Tibial artery (tissue), 4 donors: ENCODE measurements at regions not wholly inside any gene's neighbourhood (a gene's known extent, or its start where the extent isn't known, plus 50 kb on each side); places are given as distances from the start of the nearest gene placed in this dataset.

Experiments
- DNase-seq, 2 donors: peaks; one replicate each; pipeline ENCODE4 v3.0.0-alpha.2; 2019
- H3K27ac ChIP-seq, 2 donors: fragments of 200-600 bp; sonication (generic) in 1 of 2; 1 replicate in 1 of 2; 2 replicates in 1 of 2; pipeline ENCODE4 v1.5.1; 2018 to 2019; ENCODE audit warnings: mild to moderate bottlenecking in 1 of 2
- H3K27me3 ChIP-seq, 2 donors: fragments of 200-600 bp; sonication (generic) in 1 of 2; one replicate each; pipeline versions ENCODE4 v1.5.1 to v1.6.0; 2016 to 2019
- H3K36me3 ChIP-seq, 3 donors: fragments of 200-600 bp; sonication (generic) in 2 of 3; one replicate each; pipeline ENCODE4 v1.5.1; 2016 to 2019; ENCODE audit warnings: mild to moderate bottlenecking in 2 of 3
- H3K4me1 ChIP-seq, 4 donors: fragments of 200-600 bp; sonication (generic) in 2 of 4; 1 replicate in 3 of 4; 2 replicates in 1 of 4; pipeline ENCODE4 v1.5.1; 2016 to 2019
- H3K4me3 ChIP-seq, 2 donors: fragments of 200-600 bp; sonication (generic) in 1 of 2; 1 replicate in 1 of 2; 2 replicates in 1 of 2; pipeline ENCODE4 v1.5.1; 2018 to 2019; ENCODE audit warnings: mild to moderate bottlenecking in 2 of 2
- H3K9me3 ChIP-seq, 3 donors: fragments of 200-600 bp; sonication (generic) in 1 of 3; one replicate each; pipeline ENCODE4 v1.5.1; 2016 to 2019
- CTCF ChIP-seq, 2 experiments: fragments of 200-600 bp in 1 of 2; fragments of 450-650 bp in 1 of 2; IDR thresholded peaks; one replicate each; pipeline ENCODE4 v1.5.1; 2017 to 2019; ENCODE audit warnings: antibody characterized with exemption in 2 of 2, mild to moderate bottlenecking in 1 of 2, moderate library complexity in 1 of 2
- intact Hi-C: fragments of 100-400 bp; cut with DNase I; formaldehyde crosslinking; loops from one replicate; pipeline ENCODE4 v1.15.0; 2023; ENCODE audit warnings: low total_unique reads

DNA sequence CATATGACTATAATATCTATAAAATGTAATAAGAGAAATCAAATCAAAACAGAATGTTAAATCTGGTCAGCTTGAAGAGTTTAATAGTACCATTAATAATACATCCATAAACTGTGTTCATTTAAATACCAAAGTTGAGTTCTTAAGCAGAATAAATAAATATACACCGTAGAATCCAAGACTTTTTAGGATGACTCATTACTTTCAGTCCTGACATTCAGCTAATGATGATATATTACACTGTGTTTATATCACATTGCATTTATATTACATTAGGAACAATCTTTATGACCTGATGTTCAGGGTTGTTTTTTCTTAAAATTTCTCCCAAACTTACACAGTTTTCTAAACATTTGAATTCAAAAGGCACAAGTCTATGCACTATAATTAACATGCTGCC is 331.3 kb downstream of the SS18 start:
- intact Hi-C loops: no loop called here
- H3K36me3 ChIP-seq: no peaks in the 10 kb centered on the region
- DNase-seq: no peak

GRCh38 chr18:25743646-25744151 is 346.7 kb downstream of the SS18 start:
- no peak for TF ChIP-seq CTCF (IDR thresholded peaks at IDR 0.05)
- no peaks in the 10 kb centered on the region for H3K27me3 ChIP-seq
- peaks cover 0 to 7% (median 0%) of the 10 kb centered on the region in 3 donors for H3K9me3 ChIP-seq
- no peak overlapping the region for H3K27ac ChIP-seq
- H3K4me1 ChIP-seq: no peaks in the 10 kb centered on the region
- no peaks in the 10 kb centered on the region for H3K36me3 ChIP-seq
- H3K4me3 ChIP-seq: no peak overlapping the region
- intact Hi-C loops: no loop called here
- no peak for DNase-seq

More for the DNA sequence above, 331.3 kb downstream of the SS18 start:
- TF ChIP-seq CTCF (IDR thresholded peaks at IDR 0.05): no peak
- no peak overlapping the region for H3K27ac ChIP-seq
- H3K4me3 ChIP-seq: no peak overlapping the region
- H3K4me1 ChIP-seq: no peaks in the 10 kb centered on the region
- no peaks in the 10 kb centered on the region for H3K27me3 ChIP-seq
- H3K9me3 ChIP-seq: no peaks in the 10 kb centered on the region

- Histone ChIP-seq H3K9me3 (no peaks in the 10 kb centered on the region), H3K4me3 (no peak overlapping the region), H3K36me3 (no peaks in the 10 kb centered on the region), H3K27me3 (no peaks in the 10 kb centered on the region), H3K27ac (no peak overlapping the region), H3K4me1 (no peaks in the 10 kb centered on the region)
- no peak for DNase-seq
- intact Hi-C loops: no loop called here
- TF ChIP-seq CTCF (IDR thresholded peaks at IDR 0.05): no peak
Observed at GRCh38 chr18:25739376-25739775, 351.0 kb downstream of the SS18 start.

DNA sequence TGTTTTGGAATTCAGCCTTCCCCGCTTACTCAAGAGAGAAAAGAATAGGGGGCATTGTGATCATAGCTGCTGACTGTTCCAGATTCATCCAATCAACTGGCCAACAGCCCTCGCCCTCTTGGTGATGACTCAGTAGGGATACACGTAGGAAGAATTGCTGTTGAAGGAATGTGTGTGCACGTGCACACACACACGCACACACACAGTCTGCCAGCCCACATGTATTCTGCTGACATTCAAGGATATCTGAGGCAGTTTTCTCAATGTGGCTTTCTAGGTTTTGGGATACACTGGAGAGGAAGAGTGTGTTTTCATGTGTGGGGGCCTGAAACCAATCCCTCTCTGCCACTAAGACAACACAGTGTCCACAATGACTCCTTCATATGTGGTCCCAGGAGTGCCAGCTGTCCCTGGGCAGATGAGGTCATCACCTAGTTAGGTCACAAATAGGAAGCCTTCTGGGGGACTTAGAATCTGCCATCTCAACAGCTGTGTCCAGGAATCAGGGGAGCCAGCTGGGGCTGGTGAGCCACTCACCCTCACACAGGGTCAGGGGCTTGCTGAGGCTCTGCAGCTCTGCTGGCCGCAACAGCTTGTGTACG is 352.6 kb downstream of the SS18 start:
- intact Hi-C loops: no loop called here
- Histone ChIP-seq H3K9me3 (no peaks in the 10 kb centered on the region), H3K27me3 (no peaks in the 10 kb centered on the region), H3K4me1 (no peaks in the 10 kb centered on the region), H3K36me3 (no peaks in the 10 kb centered on the region), H3K27ac (no peak overlapping the region), H3K4me3 (no peak overlapping the region)
- DNase-seq: no peak
- no peak for TF ChIP-seq CTCF (IDR thresholded peaks at IDR 0.05)

DNA sequence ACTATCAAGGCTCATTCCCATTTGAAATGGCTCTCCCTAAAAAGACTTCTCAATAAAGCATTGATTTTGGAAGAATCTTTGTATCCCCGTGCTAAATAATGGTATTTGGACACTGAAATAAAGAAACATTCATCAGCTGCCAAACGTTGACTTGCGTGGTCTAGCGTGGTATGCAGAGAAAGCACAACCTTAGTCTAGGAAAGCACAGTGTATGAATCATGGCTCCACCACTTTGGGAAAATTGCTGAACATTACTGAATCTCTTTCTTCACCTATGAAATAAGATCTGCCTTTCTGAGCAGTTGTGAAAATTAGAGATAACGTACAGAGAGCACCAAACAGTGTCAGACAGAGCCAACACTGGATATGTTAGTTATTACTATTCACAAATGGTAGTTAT is 353.9 kb downstream of the SS18 start:
- intact Hi-C loops: no loop called here
- H3K4me3 ChIP-seq: no peak overlapping the region
- no peaks in the 10 kb centered on the region for H3K36me3 ChIP-seq
- H3K9me3 ChIP-seq: no peaks in the 10 kb centered on the region
- no peaks in the 10 kb centered on the region for H3K27me3 ChIP-seq
- no peaks in the 10 kb centered on the region for H3K4me1 ChIP-seq
- no peak overlapping the region for H3K27ac ChIP-seq
- DNase-seq: no peak
- TF ChIP-seq CTCF (IDR thresholded peaks at IDR 0.05): no peak

DNA sequence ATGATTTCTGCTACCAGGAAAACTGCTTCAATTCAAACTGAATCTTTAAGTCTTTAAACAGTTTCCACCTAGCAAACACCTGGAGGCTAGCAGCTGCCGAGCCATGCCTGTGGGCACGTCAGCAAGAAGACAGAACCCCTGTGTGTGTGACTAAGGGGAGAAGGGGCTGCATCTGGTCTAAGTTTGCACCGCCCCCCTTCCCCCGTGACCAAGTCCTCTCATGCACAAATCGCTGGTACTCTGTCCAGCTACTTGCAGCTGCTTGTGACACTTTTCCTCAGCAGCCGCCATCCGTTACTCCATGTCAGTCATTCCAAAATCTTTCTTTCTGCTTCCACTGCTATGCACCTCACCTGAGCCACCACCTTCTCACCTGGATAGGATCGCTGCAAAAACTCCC is 355.0 kb downstream of the SS18 start:
- TF ChIP-seq CTCF (IDR thresholded peaks at IDR 0.05): no peak
- DNase-seq: no peak
- no peak overlapping the region for H3K4me3 ChIP-seq
- no peaks in the 10 kb centered on the region for H3K36me3 ChIP-seq
- no peaks in the 10 kb centered on the region for H3K27me3 ChIP-seq
- no peaks in the 10 kb centered on the region for H3K4me1 ChIP-seq
- intact Hi-C loops: no loop called here
- H3K9me3 ChIP-seq: peaks cover 0 to 6% (median 0%) of the 10 kb centered on the region in 3 donors
- no peak overlapping the region for H3K27ac ChIP-seq
